ENCODE measurements at regions not wholly inside any gene's neighbourhood (a gene's known extent, or its start where the extent isn't known, plus 50 kb on each side); places are given as distances from the start of the nearest gene placed in this dataset.

DNA sequence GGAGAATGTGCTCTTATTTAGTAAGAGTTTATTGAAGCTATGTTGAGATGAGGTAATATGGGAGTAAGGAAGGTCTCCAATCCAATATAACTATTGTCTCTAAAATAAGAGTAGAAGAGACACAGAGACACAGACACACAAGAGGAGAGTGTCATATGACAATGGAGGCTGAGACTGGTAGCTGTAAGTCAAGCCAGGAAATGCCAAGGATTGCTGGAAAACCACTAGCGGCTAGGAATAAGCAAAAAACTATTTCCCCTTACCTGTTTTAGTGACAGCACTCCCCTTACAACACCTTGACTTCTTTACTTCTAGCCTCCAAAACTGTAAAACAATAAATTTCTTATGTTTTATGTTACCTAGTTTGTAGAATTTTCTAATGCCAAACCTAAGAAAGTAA is 1652.8 kb downstream of the LRRC4C start:
- TF ChIP-seq, protein P1, sequence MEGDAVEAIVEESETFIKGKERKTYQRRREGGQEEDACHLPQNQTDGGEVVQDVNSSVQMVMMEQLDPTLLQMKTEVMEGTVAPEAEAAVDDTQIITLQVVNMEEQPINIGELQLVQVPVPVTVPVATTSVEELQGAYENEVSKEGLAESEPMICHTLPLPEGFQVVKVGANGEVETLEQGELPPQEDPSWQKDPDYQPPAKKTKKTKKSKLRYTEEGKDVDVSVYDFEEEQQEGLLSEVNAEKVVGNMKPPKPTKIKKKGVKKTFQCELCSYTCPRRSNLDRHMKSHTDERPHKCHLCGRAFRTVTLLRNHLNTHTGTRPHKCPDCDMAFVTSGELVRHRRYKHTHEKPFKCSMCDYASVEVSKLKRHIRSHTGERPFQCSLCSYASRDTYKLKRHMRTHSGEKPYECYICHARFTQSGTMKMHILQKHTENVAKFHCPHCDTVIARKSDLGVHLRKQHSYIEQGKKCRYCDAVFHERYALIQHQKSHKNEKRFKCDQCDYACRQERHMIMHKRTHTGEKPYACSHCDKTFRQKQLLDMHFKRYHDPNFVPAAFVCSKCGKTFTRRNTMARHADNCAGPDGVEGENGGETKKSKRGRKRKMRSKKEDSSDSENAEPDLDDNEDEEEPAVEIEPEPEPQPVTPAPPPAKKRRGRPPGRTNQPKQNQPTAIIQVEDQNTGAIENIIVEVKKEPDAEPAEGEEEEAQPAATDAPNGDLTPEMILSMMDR (IDR thresholded peaks at IDR 0.05; ENCODE audit: low read depth, low read length, missing input control) = no peak
- TF ChIP-seq, protein P2, sequence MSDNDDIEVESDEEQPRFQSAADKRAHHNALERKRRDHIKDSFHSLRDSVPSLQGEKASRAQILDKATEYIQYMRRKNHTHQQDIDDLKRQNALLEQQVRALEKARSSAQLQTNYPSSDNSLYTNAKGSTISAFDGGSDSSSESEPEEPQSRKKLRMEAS (IDR thresholded peaks at IDR 0.05) = no peak
- TF ChIP-seq, protein P3, sequence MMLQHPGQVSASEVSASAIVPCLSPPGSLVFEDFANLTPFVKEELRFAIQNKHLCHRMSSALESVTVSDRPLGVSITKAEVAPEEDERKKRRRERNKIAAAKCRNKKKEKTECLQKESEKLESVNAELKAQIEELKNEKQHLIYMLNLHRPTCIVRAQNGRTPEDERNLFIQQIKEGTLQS (IDR thresholded peaks at IDR 0.05) = no peak
- TF ChIP-seq YY1 (IDR thresholded peaks at IDR 0.05) = no peak
- TF ChIP-seq, protein P4, sequence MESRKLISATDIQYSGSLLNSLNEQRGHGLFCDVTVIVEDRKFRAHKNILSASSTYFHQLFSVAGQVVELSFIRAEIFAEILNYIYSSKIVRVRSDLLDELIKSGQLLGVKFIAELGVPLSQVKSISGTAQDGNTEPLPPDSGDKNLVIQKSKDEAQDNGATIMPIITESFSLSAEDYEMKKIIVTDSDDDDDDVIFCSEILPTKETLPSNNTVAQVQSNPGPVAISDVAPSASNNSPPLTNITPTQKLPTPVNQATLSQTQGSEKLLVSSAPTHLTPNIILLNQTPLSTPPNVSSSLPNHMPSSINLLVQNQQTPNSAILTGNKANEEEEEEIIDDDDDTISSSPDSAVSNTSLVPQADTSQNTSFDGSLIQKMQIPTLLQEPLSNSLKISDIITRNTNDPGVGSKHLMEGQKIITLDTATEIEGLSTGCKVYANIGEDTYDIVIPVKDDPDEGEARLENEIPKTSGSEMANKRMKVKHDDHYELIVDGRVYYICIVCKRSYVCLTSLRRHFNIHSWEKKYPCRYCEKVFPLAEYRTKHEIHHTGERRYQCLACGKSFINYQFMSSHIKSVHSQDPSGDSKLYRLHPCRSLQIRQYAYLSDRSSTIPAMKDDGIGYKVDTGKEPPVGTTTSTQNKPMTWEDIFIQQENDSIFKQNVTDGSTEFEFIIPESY (IDR thresholded peaks at IDR 0.05) = no peak
- no peak for TF ChIP-seq JUND (IDR thresholded peaks at IDR 0.05)
- TF ChIP-seq, protein P5, sequence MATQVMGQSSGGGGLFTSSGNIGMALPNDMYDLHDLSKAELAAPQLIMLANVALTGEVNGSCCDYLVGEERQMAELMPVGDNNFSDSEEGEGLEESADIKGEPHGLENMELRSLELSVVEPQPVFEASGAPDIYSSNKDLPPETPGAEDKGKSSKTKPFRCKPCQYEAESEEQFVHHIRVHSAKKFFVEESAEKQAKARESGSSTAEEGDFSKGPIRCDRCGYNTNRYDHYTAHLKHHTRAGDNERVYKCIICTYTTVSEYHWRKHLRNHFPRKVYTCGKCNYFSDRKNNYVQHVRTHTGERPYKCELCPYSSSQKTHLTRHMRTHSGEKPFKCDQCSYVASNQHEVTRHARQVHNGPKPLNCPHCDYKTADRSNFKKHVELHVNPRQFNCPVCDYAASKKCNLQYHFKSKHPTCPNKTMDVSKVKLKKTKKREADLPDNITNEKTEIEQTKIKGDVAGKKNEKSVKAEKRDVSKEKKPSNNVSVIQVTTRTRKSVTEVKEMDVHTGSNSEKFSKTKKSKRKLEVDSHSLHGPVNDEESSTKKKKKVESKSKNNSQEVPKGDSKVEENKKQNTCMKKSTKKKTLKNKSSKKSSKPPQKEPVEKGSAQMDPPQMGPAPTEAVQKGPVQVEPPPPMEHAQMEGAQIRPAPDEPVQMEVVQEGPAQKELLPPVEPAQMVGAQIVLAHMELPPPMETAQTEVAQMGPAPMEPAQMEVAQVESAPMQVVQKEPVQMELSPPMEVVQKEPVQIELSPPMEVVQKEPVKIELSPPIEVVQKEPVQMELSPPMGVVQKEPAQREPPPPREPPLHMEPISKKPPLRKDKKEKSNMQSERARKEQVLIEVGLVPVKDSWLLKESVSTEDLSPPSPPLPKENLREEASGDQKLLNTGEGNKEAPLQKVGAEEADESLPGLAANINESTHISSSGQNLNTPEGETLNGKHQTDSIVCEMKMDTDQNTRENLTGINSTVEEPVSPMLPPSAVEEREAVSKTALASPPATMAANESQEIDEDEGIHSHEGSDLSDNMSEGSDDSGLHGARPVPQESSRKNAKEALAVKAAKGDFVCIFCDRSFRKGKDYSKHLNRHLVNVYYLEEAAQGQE (IDR thresholded peaks at IDR 0.05) = no peak

Measured in liver (tissue), 3 donors.